HL-60 (cell line): ENCODE measurements at regions not wholly inside any gene's neighbourhood (a gene's known extent, or its start where the extent isn't known, plus 50 kb on each side); places are given as distances from the start of the nearest gene placed in this dataset.
"Not testable (repeated sequence)": the region's sequence is repeated elsewhere in the genome, so short reads cannot be mapped to it uniquely, and the experiment has no call there.

ENCODE experiments used
- DNase-seq, 2 experiments: peaks; one replicate each; pipeline ENCODE4 v3.0.0-alpha.2; 2010 to 2020; ENCODE audit warnings: low read depth in 1 of 2, low spot score in 1 of 2
- H3K27ac ChIP-seq: fragments of 250-450 bp; sonication (Bioruptor Pico); replicated peaks from 2 replicates; pipeline ENCODE4 v1.5.1; 2020; ENCODE audit warnings: mild to moderate bottlenecking, moderate library complexity
- H3K27me3 ChIP-seq: fragments of 250-450 bp; sonication (Bioruptor Pico); 2 replicates; pipeline ENCODE4 v1.5.1; 2021; ENCODE audit warnings: mild to moderate bottlenecking, moderate library complexity; ENCODE audit not compliant: insufficient read depth, poor library complexity, severe bottlenecking
- H3K4me3 ChIP-seq: replicated peaks from 2 replicates; pipeline ENCODE4 v1.5.1; 2011; ENCODE audit warnings: mild to moderate bottlenecking, control low read depth, low read length; ENCODE audit not compliant: insufficient read depth
- CTCF ChIP-seq: IDR thresholded peaks from one replicate; pipeline ENCODE4 v1.5.1; 2011; ENCODE audit warnings: low read length, control low read depth, inconsistent platforms; ENCODE audit not compliant: insufficient read depth
- GABPA ChIP-seq: IDR thresholded peaks from 2 replicates; pipeline ENCODE4 v1.6.1; 2012; ENCODE audit warnings: low read depth
- POLR2AphosphoS5 ChIP-seq: IDR thresholded peaks from 2 replicates; pipeline ENCODE4 v1.6.1; 2012; ENCODE audit warnings: low read depth
- REST ChIP-seq: IDR thresholded peaks from 2 replicates; pipeline ENCODE4 v1.6.1; 2012; ENCODE audit warnings: low read depth; ENCODE audit not compliant: insufficient replicate concordance
- SPI1 ChIP-seq: IDR thresholded peaks from 2 replicates; pipeline ENCODE4 v1.6.1; 2012; ENCODE audit warnings: low read depth, mild to moderate bottlenecking, borderline replicate concordance

- DNase-seq = no peak
- Histone ChIP-seq H3K27me3 (no peaks in the 10 kb centered on the region), H3K4me3 (no peak overlapping the region), H3K27ac (no peak overlapping the region)
- TF ChIP-seq POLR2AphosphoS5 = no peak
- no peak for TF ChIP-seq REST
- TF ChIP-seq SPI1 = no peak
- no peak for TF ChIP-seq CTCF
- TF ChIP-seq GABPA = no peak
Observed at GRCh38 chr3:77726517-77726916, 686.6 kb downstream of the ROBO2 start.

GRCh38 chr3:77746048-77746447 is 706.1 kb downstream of the ROBO2 start:
- TF ChIP-seq POLR2AphosphoS5 (no peak), CTCF (no peak), SPI1 (no peak), REST (no peak), GABPA (no peak)
- Histone ChIP-seq H3K27me3 (no peaks in the 10 kb centered on the region), H3K4me3 (no peak overlapping the region), H3K27ac (no peak overlapping the region)
- no peak for DNase-seq

GRCh38 chr3:77746892-77747291 is 707.0 kb downstream of the ROBO2 start:
- no peak for DNase-seq
- Histone ChIP-seq H3K27ac (no peak overlapping the region), H3K4me3 (no peak overlapping the region), H3K27me3 (no peaks in the 10 kb centered on the region)
- TF ChIP-seq CTCF (no peak), POLR2AphosphoS5 (no peak), REST (no peak), SPI1 (no peak), GABPA (no peak)

GRCh38 chr3:77756397-77756975 is 716.6 kb downstream of the ROBO2 start:
- not testable (repeated sequence) for H3K27ac ChIP-seq, H3K27me3 ChIP-seq, DNase-seq, H3K4me3 ChIP-seq
